ENCODE measurements at regions not wholly inside any gene's neighbourhood (a gene's known extent, or its start where the extent isn't known, plus 50 kb on each side); places are given as distances from the start of the nearest gene placed in this dataset.

DNA sequence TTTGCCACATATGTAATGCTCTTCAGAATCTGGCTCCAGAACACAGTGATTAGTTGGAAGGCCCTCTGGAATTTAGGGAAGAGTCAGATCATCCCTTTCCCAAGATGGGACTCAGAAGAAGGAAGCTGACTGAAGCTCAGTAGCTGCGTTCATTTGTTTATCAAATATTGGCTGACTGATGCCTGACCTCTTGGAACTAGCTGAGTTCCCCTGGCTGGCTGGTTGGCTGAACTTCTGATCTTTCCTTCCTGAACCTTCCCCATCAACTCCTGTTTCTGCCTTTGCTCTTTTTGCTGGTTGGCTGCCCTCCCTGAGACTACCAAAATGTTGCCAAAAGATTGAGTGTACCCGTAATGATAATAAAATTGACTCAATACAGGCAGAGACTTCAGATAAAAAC, 866.5 kb upstream of the INTU start:
- TF ChIP-seq YY1 (IDR thresholded peaks at IDR 0.05; ENCODE audit: insufficient read depth, insufficient read length) (no peak), SUZ12 (IDR thresholded peaks at IDR 0.05; ENCODE audit: extremely low read depth, insufficient read depth, insufficient read length) (no peak)
